D721Med (cell line): ENCODE measurements at regions not wholly inside any gene's neighbourhood (a gene's known extent, or its start where the extent isn't known, plus 50 kb on each side); places are given as distances from the start of the nearest gene placed in this dataset.
"Not testable (repeated sequence)": the region's sequence is repeated elsewhere in the genome, so short reads cannot be mapped to it uniquely, and the experiment has no call there.

Source experiments
- DNase-seq: peaks from one replicate; pipeline ENCODE4 v3.0.0; 2011; ENCODE audit warnings: low spot score; ENCODE audit not compliant: insufficient read length
- FAIRE-seq: peaks from 2 replicates; lab custom pipeline; 2011; peaks lifted over from hg19 to GRCh38; lab: Jason Lieb, UNC
- TF ChIP-seq, protein P1 (sequence below): IDR thresholded peaks from 2 replicates; pipeline ENCODE4 v1.5.1; 2012; ENCODE audit warnings: mild to moderate bottlenecking, control low read depth; ENCODE audit not compliant: insufficient read depth; ENCODE audit errors: missing control alignments

DNA sequence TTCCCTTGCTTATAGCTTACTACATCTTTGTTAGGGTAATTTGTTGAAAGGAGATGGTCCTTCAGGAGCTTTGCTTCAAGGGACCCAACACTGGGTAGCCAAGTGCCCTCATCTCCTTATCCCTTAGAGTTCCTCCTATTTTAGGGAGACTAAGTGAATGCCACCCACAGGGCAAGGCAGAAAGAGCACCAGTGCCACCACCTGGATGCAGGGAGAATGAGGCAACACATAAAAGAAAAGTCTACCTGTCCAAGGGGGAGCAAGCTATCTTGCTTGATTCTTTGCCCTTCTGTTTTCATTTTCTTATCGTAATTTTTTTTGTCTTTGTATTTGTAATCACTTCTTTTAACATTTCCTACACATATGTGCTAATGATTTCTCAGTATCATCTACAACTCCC is 205.5 kb downstream of the NPR3 start:
- TF ChIP-seq, protein P1, sequence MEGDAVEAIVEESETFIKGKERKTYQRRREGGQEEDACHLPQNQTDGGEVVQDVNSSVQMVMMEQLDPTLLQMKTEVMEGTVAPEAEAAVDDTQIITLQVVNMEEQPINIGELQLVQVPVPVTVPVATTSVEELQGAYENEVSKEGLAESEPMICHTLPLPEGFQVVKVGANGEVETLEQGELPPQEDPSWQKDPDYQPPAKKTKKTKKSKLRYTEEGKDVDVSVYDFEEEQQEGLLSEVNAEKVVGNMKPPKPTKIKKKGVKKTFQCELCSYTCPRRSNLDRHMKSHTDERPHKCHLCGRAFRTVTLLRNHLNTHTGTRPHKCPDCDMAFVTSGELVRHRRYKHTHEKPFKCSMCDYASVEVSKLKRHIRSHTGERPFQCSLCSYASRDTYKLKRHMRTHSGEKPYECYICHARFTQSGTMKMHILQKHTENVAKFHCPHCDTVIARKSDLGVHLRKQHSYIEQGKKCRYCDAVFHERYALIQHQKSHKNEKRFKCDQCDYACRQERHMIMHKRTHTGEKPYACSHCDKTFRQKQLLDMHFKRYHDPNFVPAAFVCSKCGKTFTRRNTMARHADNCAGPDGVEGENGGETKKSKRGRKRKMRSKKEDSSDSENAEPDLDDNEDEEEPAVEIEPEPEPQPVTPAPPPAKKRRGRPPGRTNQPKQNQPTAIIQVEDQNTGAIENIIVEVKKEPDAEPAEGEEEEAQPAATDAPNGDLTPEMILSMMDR: peak; percentile 41
- DNase-seq (no peak), FAIRE-seq (no peak)

DNA sequence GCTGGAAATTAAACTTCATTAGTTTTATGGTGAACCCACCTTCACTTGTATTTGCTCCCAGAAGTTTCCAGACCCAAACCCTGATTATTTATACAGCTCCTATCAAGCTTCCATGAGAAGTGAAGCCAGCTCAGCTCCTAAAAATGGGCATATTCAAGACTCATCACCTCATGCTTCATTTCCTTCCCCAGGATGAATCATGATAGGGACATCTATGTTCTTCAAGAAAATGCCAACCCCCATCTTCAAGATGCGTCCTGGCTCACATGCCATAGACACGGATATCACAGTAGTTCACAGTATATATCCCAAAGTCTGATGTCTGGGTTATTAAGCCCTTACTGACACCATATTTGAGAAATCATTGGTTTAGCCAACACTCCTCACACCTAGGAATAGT is 217.6 kb downstream of the NPR3 start:
- DNase-seq (no peak), FAIRE-seq (no peak)
- TF ChIP-seq, protein P1: no peak

DNA sequence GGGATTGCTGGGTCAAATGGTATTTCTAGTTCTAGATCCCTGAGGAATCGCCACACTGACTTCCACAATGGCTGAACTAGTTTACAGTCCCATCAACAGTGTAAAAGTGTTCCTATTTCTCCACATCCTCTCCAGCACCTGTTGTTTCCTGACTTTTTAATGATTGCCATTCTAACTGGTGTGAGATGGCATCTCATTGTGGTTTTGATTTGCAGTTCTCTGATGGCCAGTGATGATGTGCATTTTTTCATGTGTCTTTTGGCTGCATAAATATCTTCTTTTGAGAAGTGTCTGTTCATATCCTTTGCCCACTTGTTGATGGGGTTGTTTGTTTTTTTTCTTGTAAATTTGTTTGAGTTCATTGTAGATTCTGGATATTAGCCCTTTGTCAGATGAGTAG is 220.3 kb downstream of the NPR3 start:
- DNase-seq, FAIRE-seq: not testable (repeated sequence)

DNA sequence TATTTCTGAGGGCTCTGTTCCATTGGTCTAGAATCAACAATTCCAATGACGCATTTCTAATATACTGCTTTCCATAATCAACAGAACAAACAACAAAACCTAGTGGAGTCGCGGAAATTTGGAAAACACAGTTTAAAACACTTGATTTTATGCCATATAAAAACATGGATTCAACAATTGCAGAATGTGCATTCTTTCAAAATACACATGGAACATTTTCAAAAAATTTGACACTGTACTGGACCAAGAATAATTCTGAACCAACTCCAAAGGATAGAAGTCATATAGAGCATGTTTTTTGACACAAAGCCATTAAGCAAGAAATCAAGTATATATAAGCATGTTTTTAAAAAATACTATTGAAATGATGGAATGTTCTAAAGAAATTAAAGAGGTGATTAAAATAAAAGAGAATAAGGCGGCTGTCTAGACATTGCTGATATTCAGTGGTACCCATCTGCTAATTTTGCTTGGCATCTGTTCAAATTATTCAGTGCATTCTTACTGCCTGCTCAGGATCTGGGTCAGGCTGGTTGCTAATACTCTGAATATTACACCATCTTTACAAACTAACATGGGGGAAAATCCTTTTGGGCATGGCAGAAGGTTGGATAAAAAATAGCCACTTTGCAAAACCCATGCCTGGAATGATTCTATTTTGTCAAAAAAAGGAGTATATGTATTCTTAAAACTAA is 221.3 kb downstream of the NPR3 start:
- no peak for FAIRE-seq
- DNase-seq: no peak
- TF ChIP-seq, protein P1: no peak

DNA sequence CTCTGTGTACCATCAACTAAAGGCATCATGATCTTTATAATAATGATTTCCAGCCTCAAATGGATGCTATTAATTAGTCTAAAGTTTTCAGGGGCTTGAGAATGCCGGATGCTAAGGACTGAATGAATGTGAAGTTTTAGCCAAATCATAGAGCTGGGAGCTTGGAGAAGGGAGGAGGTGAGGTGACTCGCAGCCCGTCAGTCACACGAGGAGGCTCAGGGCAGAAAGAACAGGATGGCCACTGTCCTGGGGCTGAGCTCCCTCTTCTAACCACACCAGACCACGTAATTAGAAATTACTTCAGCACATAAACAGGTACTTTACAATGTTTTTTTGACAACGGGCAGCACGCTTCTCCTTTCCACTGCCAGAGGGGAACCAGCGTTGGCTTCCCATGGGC is 222.6 kb downstream of the NPR3 start:
- DNase-seq: no peak
- no peak for FAIRE-seq
- TF ChIP-seq, protein P1: no peak

DNA sequence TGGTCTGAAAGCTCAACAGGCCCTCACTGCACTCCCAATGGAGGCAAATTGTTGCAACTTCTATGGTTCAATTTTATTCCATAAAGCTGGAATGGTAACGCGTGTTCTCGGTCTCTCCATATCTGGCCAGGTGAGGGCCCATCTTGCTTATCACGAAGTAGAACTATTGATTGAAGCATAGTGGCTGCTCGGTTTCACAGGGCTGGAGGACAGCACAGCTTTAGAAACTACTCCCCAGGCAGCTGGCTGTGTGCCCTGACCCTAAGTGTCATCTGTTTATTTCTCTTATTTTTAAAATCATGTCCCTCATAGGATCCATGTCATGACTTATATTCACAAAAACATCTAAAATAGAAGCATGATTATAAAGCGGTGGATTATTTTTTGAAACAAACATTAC is 223.4 kb downstream of the NPR3 start:
- TF ChIP-seq, protein P1: no peak
- no peak for FAIRE-seq

DNA sequence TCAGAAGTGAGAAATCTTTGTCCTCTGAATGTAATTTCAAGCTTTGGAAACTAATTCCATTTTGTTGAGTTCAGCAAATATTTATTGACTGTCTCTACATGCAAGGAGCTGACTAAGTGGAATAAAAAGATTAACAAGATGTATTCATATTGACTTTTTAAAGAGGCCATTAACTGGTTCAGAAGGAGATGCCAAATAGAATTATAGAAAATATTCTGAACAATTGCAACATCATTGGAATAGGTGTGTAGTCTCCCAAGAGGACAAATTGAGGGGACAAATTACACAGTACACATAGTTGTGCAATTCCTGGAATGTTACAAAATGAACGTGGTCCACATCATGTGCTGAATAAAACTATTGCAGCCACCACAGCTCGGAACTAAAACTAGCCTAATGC is 224.2 kb downstream of the NPR3 start:
- TF ChIP-seq, protein P1: no peak
- no peak for FAIRE-seq
- no peak for DNase-seq

More for the DNA sequence above, 223.4 kb downstream of the NPR3 start:
- no peak for DNase-seq
